GM18858 (cell line): ENCODE measurements at regions not wholly inside any gene's neighbourhood (a gene's known extent, or its start where the extent isn't known, plus 50 kb on each side); places are given as distances from the start of the nearest gene placed in this dataset.
"Not testable (repeated sequence)": the region's sequence is repeated elsewhere in the genome, so short reads cannot be mapped to it uniquely, and the experiment has no call there.

ENCODE experiments used
- ATAC-seq: cut with Tn5 transposase; IDR thresholded peaks from one replicate; pipeline ENCODE4 v1.9.1; 2021; ENCODE audit not compliant: unreplicated experiment

GRCh38 chr11:11220786-11221185, 132.3 kb downstream of the CSNK2A3 start:
- no peak for ATAC-seq

- ATAC-seq = no peak
These were observed 134.4 kb downstream of the CSNK2A3 start for GRCh38 chr11:11218629-11218986.

- ATAC-seq = no peak
These were observed 135.0 kb downstream of the CSNK2A3 start for GRCh38 chr11:11217929-11218628.

GRCh38 chr11:11217289-11217928, 135.6 kb downstream of the CSNK2A3 start:
- ATAC-seq = no peak

GRCh38 chr11:11215944-11216343, 137.1 kb downstream of the CSNK2A3 start:
- no peak for ATAC-seq

GRCh38 chr11:11215058-11215815, 137.8 kb downstream of the CSNK2A3 start:
- ATAC-seq = no peak

GRCh38 chr11:11213117-11213516, 139.9 kb downstream of the CSNK2A3 start:
- ATAC-seq = no peak

GRCh38 chr11:11211888-11212287, 141.2 kb downstream of the CSNK2A3 start:
- no peak for ATAC-seq

- ATAC-seq = no peak
These were observed 141.9 kb downstream of the CSNK2A3 start for GRCh38 chr11:11211186-11211585.

- ATAC-seq = no peak
These were observed 142.6 kb downstream of the CSNK2A3 start for GRCh38 chr11:11210446-11210845.

GRCh38 chr11:11209967-11210366, 143.1 kb downstream of the CSNK2A3 start:
- ATAC-seq = no peak

- ATAC-seq = no peak
These were observed 144.1 kb downstream of the CSNK2A3 start for GRCh38 chr11:11208994-11209393.

- no peak for ATAC-seq
These were observed 145.6 kb downstream of the CSNK2A3 start for GRCh38 chr11:11207428-11207827.

- no peak for ATAC-seq
These were observed 146.6 kb downstream of the CSNK2A3 start for GRCh38 chr11:11206484-11206883.

GRCh38 chr11:11202885-11203284, 150.2 kb downstream of the CSNK2A3 start:
- no peak for ATAC-seq

GRCh38 chr11:11201302-11201701, 151.7 kb downstream of the CSNK2A3 start:
- not testable (repeated sequence) for ATAC-seq

GRCh38 chr11:11192541-11192940, 160.5 kb downstream of the CSNK2A3 start:
- ATAC-seq = no peak

GRCh38 chr11:11189506-11189905, 163.5 kb downstream of the CSNK2A3 start:
- ATAC-seq = no peak

- ATAC-seq = no peak
These were observed 166.8 kb downstream of the CSNK2A3 start for GRCh38 chr11:11186249-11186648.

- no peak for ATAC-seq
These were observed 170.8 kb downstream of the CSNK2A3 start for GRCh38 chr11:11182261-11182660.

- ATAC-seq = no peak
These were observed 174.1 kb downstream of the CSNK2A3 start for GRCh38 chr11:11178671-11179638.
